NCI-H2029 treated with DMSO at 0.1 percent for 48 hours (cell line): ENCODE measurements at regions not wholly inside any gene's neighbourhood (a gene's known extent, or its start where the extent isn't known, plus 50 kb on each side); places are given as distances from the start of the nearest gene placed in this dataset.
"Not testable (repeated sequence)": the region's sequence is repeated elsewhere in the genome, so short reads cannot be mapped to it uniquely, and the experiment has no call there.

ENCODE experiments used
- DNase-seq: peaks from one replicate; lab custom pipeline; 2025; lab: John Stamatoyannopoulos, UW

DNA sequence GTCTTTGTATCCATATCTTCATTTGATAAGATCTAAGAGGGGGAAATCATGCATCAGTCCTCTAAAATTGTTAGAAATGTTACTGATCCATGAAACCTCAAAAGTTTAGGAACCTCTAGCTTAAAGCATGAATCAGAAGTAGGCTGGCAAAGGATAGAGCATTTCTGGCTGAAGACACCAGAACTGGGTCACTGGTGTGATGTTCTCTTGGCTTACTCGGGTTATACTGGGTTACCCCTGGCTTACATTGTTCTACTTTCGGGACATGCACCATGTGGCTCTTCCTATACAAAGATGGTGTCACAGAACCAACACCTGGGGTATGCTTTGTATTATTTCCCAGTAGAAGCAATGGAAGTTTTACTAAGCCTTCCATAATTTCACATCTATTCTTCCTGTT, 83.2 kb upstream of the TNP1 start:
- DNase-seq, result no peak

DNA sequence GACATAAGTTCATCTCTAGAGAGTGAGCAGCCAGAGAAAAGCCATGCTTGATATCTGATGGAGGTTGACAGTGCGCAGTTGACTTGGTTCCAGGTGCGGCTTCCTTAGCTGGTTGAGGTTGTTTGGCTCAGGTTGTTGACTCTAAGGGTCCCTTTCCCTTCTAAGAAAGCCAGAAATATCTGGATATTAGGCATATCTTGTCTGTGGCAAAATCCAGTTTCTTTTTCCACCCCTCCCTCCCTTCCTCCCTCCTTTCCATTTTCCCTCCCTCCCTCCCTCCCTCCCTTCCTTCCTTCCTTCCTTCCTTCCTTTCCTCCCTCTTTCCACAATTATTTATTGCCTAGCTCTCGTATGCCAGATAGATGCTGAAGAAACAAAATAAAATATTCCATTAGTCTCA, 82.6 kb upstream of the TNP1 start:
- DNase-seq, result no peak

DNA sequence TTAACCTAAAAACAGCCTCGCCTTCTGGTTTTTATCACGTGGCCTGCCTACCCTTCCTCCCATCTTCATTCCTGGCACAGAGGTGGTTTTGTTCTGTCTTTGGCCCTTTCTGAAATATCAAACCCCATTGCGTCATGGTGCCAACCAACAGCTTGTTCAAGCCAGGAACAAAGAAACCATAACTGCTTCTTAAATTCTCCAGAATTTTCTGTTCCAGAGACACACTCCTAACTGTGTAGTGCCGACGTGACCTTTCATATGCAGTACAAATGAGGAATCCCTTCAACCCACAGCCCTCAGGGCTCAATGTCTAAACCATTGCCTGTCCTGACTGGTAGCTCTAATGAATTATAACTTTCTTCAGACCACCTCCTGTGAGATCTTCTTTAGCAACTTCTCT, 82.2 kb upstream of the TNP1 start:
- DNase-seq, result no peak

DNA sequence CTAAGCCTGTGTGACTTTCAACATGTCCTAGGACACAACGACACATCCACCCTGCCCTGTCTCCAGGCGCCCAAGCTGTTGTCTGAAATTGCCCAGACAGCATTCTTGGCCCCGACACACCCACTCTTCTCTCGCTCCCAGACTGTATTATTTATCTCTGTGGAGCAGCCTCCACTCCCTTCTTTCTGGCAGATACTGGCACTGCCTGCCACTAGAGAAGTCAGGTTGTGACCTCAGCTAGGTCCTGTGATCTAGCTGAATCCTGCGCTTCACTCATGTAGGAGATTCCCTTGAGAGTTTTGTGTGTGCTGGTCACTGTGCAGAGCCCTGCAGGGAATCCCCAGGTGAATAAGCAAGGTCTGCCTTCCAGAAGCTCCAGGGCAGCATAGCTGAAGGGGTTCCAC, 77.1 kb upstream of the TNP1 start:
- DNase-seq, result no peak

DNA sequence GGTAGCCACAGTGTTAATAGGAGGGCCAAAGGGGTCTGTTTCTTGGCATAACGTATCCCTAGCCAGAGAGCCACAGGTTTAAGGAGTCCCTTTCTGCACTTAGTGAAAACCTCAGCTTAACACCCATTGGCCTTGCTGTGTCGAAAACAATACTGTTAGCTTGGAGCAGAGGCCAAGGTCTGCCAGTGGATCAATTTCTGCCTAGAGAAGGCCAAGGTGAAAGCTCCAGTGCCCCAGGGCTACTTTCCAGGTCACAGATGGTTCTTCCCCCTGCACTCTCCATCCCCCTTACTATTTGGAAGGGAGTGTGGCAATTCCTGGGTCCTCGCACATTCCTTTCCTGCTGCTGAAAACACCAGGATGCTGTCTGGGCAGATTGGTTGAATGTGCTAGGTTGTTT, 74.8 kb upstream of the TNP1 start:
- DNase-seq, result no peak

DNA sequence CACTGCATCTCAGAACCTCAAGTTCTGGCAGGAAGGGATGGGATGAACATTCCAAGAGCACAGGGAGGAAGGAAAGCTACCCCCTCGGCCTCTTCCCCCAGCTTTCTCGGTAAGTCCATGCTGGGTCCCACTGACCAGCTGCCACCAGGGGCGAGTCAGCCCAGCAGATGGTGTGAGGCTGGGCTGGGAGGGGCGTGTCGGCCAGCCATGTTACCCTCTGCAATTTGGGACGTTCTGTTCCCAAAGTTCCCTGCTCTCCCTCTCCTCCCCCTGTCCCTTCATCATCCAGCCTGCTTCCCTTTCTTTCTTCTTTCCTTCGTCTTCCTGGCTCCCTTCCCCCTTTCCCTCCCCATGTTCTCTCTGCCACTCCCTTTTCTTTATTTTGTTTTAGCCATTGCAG, 74.3 kb upstream of the TNP1 start:
- DNase-seq, result no peak

DNA sequence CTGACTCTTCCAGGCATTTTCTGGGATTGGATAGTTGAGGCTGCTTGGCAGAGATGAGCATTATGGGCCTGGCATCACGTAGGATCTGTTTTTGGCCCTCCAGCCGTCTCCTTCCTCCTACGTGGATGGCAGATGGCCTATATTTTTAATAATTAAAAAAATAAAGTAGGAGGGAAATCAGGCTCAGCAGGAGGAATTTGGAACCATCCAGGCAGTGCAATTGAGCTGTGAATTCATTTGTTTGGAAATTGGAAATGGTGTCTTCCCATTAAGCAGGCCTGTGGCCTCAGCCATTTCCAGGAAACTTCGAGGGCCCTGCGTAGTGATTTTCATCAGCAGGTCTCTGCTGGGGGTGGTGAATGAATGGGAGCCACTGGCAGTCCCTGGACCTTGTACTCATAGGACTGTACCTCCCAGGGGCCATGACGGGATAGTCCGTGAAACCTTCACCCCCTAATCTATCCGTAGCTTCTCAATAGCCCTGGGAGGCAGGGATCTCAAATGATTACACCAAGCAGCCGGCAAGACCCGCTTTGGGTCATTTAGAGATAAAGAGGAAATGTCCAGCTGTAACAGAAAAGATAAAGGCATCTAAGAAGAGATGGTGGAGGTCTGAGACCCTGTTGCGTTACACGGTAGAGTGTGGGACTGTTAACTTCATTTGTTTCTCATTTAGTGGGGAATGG, 73.1 kb upstream of the TNP1 start:
- DNase-seq, result no peak

DNA sequence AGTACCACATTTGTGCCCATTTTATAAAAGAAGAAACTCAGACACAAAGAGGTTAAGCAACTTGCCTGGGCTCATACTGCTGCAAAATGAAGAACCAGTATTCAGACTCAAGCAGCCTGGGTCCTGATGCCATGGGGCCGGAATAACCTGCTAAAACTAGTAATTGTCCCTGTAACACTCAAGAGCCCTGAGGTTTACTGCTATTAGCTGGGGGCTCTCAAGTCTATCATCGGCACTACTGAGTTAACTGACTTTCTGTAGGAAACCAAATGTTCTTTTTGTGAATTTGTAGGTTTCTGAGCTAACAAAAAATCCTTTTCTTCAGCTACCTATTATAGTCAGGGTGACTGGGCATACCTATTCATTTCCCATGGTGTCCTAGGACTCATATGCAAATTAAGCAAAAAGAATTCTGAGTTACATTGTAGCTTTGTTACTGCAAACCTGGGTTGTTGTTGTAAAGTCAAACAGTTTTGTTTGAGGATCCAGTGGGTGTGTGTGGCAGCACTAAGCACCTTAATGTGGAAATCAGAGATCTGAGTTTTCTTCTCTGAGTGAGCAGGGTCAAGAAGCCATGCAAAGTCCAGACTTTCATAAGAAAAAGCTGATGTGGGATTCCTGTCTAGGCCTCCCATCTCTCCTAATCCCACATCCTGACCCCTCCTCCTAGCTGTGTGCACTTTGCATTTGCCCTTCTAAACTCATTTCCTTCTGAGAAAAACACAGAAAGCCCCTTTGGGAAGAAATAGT, 72.4 kb upstream of the TNP1 start:
- DNase-seq, result no peak

DNA sequence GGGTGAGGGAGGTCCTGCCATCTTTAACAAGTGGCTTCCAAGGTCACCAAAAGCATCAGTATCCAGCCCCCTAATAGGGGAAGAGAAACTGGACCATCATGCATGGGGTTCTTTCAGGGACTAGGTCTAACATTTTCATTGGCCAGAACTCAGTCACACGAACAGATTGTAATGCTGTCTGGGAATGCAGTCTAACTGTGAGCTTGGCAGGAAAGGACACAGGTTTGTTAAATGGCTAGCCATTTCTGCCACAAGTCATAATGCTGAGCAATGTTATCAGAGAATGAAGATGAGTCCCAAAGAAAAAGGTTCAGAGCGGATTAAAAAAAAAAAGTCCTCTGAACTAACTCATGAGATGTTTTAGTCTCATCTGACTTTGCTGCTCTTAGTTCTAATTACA, 70.9 kb upstream of the TNP1 start:
- no peak for DNase-seq

DNA sequence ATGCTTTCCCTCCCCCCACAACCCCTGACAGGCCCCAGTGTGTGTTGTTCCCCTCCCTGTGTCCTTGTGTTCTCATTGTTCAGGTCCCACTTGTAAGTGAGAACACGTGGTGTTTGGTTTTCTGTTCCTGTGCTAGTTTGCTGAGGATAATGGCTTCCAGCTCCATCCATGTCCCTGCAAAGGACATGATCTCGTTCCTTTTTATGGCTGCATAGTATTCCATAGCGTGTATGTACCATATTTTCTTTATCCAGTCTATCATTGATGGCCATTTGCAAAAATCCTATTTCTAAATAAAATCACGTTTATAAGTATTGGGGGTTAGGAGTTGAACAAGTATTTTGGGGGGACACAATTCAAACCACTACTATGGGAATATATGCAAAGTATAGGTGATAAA, 69.5 kb upstream of the TNP1 start:
- not testable (repeated sequence) for DNase-seq

DNA sequence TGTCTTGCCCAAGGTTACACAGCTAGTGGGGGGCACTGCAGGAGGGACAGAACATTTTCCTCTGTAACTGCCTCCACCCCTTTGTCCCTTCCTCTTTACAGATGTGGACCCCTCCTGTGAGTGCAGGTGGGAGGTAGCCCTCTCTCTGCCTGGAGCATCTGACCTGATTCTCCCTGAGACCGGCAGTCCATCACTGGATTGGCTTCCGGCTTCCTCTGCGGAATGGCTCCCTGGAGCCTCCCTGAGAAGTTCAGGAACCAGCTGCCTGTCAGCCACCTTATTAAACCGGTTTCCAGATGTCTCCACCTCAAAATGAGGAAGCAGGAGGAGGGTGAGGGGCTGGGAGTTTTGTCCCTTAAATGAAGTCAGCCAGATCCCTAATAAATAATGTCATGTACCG, 67.3 kb upstream of the TNP1 start:
- DNase-seq, result no peak

DNA sequence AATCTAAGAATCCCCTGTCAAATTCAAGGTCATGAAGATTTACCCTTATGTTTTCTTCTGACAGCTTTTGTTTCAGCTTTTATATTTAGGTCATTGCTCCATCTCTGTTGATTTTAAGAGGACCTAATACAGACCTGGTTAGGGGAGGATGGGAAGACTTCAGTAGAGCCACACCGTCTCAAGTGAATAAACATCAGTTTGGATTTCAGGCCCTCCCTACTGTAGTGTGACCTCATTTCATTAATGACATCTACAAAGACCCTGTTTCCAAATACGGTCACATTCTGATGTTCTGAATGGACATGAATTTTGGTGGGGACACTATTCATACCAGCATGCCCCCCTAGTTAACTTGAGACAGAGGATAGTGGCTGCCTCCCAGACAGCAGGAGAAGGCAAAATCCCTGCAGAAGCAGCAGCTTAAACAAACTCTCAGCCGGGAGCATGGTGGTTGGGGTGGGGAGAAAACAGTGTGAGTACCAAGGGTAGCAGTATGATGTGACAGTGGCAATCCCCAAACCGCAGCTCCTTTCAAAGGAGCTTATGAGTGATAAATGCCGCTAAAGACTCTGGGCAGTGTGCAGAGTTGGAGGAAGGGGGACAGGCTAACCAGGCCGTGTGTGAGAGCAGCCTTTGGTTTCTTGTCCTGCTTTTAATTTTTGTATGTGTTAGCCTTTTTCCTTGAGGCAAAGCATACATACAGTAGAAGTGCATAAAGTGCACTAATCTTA, 65.9 kb upstream of the TNP1 start:
- DNase-seq, result no peak

DNA sequence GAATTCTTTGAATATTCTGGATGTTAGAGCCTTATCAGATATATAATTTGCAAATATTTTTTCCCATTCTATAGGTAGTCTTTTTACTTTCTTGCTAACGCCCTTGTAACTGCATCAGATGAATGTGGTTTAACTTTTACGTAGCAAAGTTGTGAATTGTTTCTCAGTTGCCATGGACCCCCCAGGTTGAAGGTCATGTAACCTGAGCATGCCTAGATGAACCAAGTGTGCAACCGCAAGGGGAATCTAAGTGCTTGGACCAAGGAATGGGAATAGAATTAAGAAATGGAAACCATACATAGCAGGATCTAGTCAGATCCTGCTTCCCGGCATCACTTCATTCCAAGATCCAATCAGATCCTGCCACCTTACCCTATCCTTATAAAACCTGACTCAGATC, 65.1 kb upstream of the TNP1 start:
- DNase-seq, result no peak

DNA sequence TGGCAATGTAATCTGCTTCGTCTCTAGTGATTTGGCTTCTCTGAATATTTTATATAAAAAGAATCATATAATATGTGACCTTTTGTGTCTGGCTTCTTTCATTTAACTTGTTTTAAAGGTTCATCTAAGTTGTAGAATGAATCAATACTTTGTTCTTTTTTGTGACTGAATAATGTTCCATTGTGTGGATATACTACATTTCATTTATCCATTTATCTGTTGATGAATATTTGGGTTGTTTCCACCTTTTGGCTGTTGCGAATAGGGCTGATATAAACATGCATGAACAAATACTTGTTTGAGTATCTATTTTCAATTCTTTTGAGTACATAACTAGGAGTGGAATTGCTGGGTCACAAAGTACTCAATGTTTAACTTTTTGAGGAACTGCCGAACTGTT, 63.8 kb upstream of the TNP1 start:
- DNase-seq, result no peak

DNA sequence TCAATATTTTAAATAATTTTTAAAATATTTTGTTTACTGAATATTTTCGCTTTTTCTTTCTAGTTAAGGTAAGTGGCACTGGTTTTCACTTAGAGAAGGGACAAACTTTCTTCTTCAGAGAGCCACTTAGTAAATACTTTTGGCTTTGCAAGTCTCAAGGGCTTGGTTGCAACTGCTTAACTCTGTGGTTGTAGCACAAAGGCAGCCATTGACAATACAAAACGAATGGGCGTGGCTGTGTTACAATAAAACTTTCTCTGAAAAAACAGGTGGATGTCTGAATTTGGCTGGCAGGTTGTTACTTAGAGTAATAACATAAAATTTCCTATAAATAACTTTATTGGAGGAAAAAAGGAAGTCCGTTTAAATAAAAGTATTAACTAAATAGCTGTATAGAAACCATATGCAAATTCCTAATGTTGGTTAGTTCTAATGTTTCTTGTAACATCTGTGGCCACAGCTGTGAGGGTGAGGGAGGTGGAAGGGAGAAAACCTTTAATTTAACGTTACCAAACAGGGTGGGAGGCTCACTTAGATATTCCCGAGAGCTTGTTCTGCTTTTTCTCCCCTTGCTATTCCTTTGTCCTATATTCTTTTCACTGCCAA, 62.4 kb upstream of the TNP1 start:
- DNase-seq, result no peak

DNA sequence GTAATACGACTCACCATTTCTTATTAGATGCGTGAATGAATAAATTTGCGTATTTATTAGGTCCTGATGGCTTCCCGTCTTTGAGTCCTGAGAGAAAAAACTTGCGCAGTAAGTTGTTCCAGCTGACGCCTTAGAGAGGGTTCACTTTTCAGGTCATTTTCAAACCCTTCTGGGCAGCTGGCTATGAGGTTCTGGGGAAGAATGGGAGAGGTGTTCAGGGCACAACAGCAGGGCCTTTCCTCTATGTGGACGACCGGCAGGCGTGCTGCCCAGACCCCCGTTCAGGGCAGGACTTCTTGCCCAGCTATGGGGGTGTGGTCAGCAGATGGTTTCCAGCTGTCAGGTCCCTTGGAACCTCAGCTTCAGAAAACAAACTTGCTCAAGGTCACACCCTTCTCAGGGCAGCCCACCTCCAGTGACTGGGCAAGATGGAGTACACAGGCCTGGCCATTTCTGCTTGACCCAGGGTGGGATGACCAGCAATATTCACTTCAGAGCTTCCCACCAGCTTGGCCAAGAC, 61.1 kb upstream of the TNP1 start:
- DNase-seq, result no peak

DNA sequence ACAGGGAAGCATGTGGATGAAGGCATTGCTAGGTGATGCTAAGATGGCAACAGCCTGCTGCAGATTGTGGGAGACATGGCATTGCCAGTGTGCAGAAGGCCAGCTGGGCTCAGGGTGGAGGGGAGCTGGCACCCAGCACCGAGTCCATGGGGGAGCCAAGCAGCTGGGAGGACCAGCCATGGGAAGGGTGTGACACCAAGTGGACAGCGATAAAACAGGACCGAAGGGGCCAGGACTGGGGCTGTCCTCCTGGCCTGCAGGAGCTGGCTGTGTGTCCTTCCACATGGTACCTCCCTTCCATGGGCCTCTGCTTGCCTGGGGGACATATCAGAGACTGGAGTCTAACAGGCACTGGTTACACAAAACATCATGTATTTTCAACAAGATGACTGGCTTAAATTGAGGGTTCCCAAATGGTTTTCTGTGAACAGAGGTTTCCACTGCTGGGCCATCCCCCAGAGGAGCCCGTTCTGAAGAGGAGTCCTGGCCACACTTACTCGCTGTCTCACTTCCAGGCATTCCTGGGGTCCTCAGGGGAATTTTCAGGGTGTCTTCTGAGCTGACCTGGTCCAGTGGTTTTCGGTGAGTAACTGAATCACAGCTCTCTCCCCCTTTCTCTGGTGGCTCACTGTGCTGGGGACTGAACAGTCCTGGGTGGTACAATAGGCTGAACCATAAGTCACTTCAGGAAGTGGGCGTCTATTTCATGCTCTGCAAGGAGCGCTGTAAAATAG, 60.4 kb upstream of the TNP1 start:
- DNase-seq, result no peak

DNA sequence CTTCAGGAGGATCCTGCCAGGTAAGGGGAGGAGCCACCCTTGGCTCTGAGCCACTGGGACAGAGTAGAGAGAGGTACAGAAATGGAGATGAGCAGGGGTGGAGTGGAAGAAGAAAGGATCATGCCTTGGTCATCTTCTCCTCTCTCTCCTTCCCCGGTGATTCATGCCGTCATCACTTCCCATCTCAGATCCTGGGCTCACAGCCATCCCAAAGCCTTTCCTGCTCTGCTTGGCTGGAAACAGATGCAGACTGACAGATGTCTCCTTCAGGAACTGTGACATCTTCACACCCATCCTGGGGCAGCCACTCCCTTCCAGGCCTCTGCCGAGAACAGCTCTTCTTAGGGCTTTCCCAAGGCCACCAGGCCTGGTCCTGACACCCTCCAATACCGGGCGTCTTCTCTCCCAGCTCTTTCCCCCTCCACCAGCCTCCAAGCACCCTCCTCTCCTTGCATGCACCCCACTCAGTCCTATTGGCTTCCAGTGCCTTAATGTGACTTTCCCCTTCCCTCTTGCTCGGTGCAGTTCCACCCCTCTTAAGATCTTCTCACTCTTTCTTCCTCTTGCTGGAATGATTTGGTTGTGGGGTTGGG, 58.3 kb upstream of the TNP1 start:
- DNase-seq, result no peak

DNA sequence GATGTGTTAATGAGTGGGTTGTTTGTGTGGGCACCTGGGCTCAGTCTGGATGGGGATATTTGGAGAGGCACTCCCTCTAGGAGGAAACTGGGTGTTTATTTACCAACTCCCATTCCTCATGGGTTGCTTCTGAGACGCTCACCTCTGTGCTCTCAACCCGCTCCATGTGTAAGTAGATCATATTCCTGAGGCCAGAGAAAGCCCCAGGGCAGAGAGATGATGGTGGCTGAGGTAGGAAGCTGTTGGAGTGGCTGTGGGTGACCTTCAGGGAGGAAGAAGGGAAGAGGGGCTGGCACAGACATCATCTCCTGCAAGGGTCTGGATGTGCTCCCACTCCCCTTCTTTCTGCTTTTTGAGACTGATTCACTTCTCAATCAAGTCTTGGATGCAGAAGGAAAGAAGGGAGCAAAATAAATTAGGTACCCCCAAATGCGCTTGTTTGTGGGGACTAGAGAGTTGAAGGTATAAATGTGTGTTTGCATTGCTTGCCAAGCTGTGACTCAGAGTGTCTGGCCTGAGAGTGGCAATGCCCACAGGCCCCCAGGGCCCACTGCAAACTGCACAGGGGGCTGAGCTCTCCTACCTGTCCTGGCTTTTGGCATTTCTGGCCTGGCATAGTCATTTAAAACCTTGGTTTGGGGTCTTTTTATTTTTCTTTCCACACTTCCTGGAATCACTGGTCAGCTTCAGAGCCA, 57.2 kb upstream of the TNP1 start:
- DNase-seq, result no peak

DNA sequence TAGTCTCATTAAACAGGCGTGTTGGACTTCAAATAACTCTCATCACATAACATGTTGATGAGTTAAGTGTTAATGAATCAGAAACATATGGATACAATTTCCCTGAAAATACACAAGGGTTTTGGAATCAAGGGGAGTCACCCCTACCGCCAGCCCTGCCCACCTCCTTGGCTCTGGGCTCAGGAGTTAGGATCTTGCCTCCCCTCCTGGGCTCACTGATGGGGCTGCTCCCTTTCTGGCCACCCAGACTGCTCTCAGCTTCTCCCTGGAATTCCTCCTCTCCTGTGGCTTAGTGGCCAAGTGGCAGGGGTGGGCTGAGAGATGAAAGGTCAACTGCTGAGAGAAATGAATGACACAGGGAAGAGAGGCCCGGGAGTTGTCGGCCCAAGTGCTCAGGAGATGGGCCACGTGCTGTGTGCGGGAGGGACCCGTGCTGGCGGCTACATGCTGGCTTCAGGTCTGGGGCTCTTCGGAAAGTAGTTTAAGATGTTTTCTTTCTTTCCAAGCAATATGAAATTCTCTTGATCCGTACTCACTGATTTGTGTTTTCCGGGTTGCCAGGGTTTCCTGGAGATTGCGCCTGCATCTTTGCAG, 55.8 kb upstream of the TNP1 start:
- no peak for DNase-seq

DNA sequence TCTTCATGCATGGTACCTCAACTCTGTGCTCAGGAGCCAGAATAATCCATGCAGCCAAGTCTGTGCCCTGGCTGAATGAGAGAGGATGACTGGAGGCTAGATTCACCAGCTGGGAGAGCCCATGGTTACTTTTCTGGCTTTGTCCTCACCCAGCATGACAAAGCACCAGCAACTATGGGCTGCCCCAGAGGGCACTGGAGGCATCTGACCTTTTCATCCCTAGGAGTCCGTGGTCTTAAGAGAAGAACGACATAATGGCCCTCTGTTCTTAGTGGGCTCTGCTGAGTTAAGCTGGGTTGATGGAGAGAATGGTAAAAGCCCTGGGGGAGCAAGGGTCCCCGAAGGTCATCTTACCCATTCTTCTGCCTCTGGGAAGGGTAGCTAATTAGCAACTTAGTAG, 54.6 kb upstream of the TNP1 start:
- no peak for DNase-seq
